ENCODE measurements at regions not wholly inside any gene's neighbourhood (a gene's known extent, or its start where the extent isn't known, plus 50 kb on each side); places are given as distances from the start of the nearest gene placed in this dataset.

DNA sequence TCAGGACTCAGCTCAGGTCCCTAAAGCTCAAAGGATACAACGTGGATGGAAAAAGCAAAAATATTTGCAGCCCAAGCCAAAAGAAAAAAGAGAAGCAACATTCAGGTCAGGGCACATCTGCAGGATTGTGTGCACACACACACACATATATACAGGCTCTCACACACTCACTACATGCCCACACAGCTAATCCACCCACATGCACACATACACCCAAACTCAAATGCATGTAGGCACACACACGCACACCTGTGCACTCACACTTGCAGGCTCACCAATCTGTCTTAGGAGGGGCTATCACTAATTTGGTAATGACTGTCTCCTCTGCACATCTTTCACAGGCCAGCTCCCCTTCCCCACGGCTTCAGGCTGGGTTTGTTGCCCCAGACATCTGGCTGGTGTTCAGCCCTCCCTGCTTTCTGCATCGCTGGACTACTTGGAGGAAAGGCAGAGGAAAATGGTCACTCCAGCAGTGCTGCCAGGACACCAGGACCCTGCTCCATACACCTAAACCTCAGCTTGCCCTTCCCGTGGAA is 103.6 kb upstream of the DRD2 start:
- TF ChIP-seq, protein P1, sequence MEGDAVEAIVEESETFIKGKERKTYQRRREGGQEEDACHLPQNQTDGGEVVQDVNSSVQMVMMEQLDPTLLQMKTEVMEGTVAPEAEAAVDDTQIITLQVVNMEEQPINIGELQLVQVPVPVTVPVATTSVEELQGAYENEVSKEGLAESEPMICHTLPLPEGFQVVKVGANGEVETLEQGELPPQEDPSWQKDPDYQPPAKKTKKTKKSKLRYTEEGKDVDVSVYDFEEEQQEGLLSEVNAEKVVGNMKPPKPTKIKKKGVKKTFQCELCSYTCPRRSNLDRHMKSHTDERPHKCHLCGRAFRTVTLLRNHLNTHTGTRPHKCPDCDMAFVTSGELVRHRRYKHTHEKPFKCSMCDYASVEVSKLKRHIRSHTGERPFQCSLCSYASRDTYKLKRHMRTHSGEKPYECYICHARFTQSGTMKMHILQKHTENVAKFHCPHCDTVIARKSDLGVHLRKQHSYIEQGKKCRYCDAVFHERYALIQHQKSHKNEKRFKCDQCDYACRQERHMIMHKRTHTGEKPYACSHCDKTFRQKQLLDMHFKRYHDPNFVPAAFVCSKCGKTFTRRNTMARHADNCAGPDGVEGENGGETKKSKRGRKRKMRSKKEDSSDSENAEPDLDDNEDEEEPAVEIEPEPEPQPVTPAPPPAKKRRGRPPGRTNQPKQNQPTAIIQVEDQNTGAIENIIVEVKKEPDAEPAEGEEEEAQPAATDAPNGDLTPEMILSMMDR (IDR thresholded peaks at IDR 0.05) = no peak
- TF ChIP-seq EZH2 (IDR thresholded peaks at IDR 0.05) = no peak

Measured in neural progenitor cell (in vitro differentiated cells).